ENCODE measurements at regions not wholly inside any gene's neighbourhood (a gene's known extent, or its start where the extent isn't known, plus 50 kb on each side); places are given as distances from the start of the nearest gene placed in this dataset.

DNA sequence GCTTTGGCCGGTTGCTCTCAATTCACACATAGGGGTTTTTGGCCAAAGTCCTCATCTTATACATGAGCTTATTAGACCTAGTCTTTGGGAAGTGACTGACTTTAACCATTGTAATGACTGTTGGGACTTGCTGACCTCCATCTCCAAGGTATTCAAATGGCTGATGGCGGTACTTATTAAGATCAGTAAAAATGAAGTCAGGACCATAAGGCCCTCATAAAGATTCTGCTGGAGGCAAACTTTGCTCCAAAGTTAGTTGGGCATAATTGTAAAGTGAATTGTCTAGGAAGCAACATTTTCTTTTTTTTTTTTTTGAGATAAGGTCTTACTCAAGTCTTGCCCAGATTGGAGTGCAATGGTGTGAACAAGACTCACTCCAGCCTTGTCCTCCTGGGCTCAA is 76.3 kb upstream of the MKLN1 start:
- H3K36me3 Mint-ChIP-seq (ENCODE audit: low read depth), result peaks cover 4% of the 10 kb centered on the region

DNA sequence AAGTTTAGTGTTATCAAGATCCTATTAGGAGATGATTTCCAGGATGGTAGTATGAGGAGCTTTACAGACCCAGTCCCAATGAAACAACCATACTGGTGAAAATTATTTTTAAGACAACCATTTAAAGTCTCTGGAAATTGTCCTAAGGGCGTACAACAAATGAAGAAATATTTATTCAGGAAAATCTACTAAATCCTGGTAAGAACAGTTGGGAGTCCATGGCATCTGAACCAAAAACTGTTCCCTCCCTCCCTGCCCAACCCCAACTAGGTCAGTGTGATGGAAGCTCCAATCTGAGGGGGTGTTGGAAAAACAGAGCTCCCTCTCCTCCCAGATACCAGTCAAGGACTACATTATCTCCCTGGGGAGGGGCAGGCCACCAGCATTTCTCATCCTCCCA is 74.7 kb upstream of the MKLN1 start:
- Mint-ChIP-seq H3K9me3 (peaks cover 23% of the 10 kb centered on the region), H3K4me1 (ENCODE audit: low read depth) (peaks cover 5% of the 10 kb centered on the region), H3K36me3 (ENCODE audit: low read depth) (peaks cover 4% of the 10 kb centered on the region), H3K4me3 (no peak overlapping the region), H3K27ac (no peak overlapping the region), H3K27me3 (ENCODE audit: low read depth) (peaks cover 16% of the 10 kb centered on the region)
- DNase-seq (ENCODE audit: low spot score), result no peak

More for the DNA sequence above, 76.3 kb upstream of the MKLN1 start:
- Mint-ChIP-seq H3K27ac (no peak overlapping the region), H3K9me3 (peaks cover 20% of the 10 kb centered on the region), H3K4me1 (ENCODE audit: low read depth) (peaks cover 5% of the 10 kb centered on the region), H3K4me3 (no peak overlapping the region), H3K27me3 (ENCODE audit: low read depth) (peaks cover 10% of the 10 kb centered on the region)
- DNase-seq (ENCODE audit: low spot score), result no peak

DNA sequence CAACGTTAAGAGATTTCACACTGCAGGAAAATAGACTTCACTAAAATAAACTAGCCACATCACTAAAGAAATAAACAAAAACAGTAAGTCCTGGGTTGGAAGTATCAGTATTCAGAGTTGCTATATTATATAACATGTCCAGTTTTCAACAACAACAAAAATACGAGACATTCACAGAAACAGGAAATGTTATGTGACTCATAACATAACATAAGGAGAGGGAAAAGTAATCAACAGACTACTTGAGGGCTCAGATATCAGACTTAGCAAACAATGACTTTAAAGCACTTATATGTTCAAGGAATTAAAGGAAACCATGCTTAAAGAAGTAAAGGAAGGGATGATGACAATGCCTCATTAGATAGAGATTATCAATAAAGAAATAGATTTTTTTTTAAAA is 73.5 kb upstream of the MKLN1 start:
- no peak overlapping the region for H3K27ac Mint-ChIP-seq
- no peak overlapping the region for H3K4me3 Mint-ChIP-seq
- DNase-seq (ENCODE audit: low spot score), result no peak
- H3K36me3 Mint-ChIP-seq (ENCODE audit: low read depth), result peaks cover 4% of the 10 kb centered on the region
- peaks cover 23% of the 10 kb centered on the region for H3K9me3 Mint-ChIP-seq
- peaks cover 15% of the 10 kb centered on the region for H3K27me3 Mint-ChIP-seq (ENCODE audit: low read depth)
- H3K4me1 Mint-ChIP-seq (ENCODE audit: low read depth), result peaks cover 5% of the 10 kb centered on the region

DNA sequence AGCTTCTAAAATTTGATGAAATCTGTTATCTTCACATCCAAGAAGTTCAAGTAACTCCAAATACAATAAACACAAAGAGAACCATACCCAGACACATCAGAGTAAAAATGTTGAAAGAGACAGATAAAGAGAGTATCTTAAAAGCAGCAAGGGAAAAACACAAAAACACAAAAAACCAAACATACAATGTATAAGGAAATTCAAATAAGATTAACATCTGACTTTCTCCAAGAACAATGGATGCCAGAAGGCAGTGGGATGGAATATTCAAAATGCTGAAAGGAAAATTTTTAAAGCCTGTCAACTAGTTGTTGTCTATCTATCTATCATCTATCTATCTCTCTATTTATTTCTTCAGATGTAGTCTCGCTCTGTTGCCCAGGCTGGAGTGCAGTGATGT is 72.4 kb upstream of the MKLN1 start:
- no peak overlapping the region for H3K27ac Mint-ChIP-seq
- H3K9me3 Mint-ChIP-seq, result peaks cover 23% of the 10 kb centered on the region
- no peak for DNase-seq (ENCODE audit: low spot score)
- no peak overlapping the region for H3K4me3 Mint-ChIP-seq
- H3K36me3 Mint-ChIP-seq (ENCODE audit: low read depth), result peaks cover 4% of the 10 kb centered on the region
- H3K27me3 Mint-ChIP-seq (ENCODE audit: low read depth), result peaks cover 11% of the 10 kb centered on the region
- H3K4me1 Mint-ChIP-seq (ENCODE audit: low read depth), result peaks cover 5% of the 10 kb centered on the region

DNA sequence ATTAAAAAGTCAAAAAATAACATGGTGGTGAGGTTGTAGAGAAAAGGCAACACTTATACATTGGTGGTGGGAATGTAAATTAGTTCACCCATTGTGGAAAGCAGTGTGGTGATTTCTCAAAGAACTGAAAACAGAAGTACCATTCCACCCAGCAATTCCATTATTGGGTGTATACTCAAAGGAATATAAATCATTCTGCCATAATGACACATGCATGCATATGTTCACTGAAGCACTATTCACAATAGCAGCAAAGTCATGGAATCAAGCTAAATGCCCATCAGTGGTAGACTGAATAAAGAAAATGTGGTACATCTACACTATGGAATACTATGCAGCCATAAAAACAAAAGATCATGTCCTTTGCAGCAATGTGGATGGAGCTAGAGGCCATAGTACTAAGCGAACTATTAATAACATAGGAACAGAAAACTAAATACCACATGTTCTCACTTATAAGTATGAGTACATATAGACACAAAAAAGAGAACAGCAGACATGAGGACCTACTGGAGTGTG is 66.1 kb upstream of the MKLN1 start:
- no peak for DNase-seq (ENCODE audit: low spot score)
- no peak overlapping the region for H3K4me3 Mint-ChIP-seq
- H3K36me3 Mint-ChIP-seq (ENCODE audit: low read depth), result no peaks in the 10 kb centered on the region
- H3K27ac Mint-ChIP-seq, result no peak overlapping the region
- H3K9me3 Mint-ChIP-seq, result peaks cover under 1% of the 10 kb centered on the region
- H3K4me1 Mint-ChIP-seq (ENCODE audit: low read depth), result no peaks in the 10 kb centered on the region
- H3K27me3 Mint-ChIP-seq (ENCODE audit: low read depth), result peaks cover 23% of the 10 kb centered on the region

DNA sequence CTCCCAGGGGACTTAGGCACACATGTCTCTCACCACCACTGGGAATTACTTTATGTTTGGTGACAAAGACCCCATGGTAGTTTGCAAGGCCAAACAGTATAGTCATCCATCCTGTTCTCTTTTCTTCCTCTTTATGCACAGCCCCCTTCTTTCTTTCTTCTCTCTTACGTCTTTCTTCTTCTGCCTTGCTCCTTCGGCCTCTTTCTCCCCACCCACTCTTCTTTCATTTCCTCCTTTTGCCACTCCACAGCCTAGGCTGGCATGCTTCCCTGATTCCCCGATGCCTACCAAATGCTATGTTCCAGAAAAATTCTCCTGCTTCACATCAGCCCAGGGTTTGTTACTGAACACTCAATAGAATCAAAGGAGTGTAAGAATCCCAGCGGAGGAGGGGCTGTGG is 62.4 kb upstream of the MKLN1 start:
- H3K36me3 Mint-ChIP-seq (ENCODE audit: low read depth), result no peaks in the 10 kb centered on the region
- H3K4me1 Mint-ChIP-seq (ENCODE audit: low read depth), result no peaks in the 10 kb centered on the region
- peaks cover 19% of the 10 kb centered on the region for H3K27me3 Mint-ChIP-seq (ENCODE audit: low read depth)
- no peak overlapping the region for H3K4me3 Mint-ChIP-seq
- DNase-seq (ENCODE audit: low spot score), result no peak
- no peak overlapping the region for H3K27ac Mint-ChIP-seq
- H3K9me3 Mint-ChIP-seq, result peaks cover 3% of the 10 kb centered on the region

DNA sequence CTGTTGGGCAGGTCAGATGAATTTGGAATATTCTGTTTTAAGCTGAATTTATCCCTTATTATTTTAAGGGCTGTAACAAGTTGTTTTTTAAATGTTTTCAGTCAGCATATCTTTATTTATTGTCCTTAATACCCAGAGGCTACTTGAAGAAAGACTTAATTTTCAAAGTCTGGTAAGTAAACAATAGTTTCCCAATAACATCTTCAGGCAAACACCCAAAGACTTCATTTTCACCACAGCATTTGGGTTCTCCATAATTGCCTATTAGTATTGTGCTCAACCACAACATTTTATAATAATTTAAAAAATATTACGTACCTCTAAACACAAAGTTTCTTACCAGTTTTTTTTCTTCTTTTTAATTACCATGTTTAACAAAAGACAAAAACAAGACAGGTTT is 60.0 kb upstream of the MKLN1 start:
- no peak overlapping the region for H3K27ac Mint-ChIP-seq
- H3K4me1 Mint-ChIP-seq (ENCODE audit: low read depth), result no peaks in the 10 kb centered on the region
- H3K27me3 Mint-ChIP-seq (ENCODE audit: low read depth), result peaks cover 14% of the 10 kb centered on the region
- H3K9me3 Mint-ChIP-seq, result peaks cover 3% of the 10 kb centered on the region
- no peak overlapping the region for H3K4me3 Mint-ChIP-seq
- no peaks in the 10 kb centered on the region for H3K36me3 Mint-ChIP-seq (ENCODE audit: low read depth)
- DNase-seq (ENCODE audit: low spot score), result no peak

DNA sequence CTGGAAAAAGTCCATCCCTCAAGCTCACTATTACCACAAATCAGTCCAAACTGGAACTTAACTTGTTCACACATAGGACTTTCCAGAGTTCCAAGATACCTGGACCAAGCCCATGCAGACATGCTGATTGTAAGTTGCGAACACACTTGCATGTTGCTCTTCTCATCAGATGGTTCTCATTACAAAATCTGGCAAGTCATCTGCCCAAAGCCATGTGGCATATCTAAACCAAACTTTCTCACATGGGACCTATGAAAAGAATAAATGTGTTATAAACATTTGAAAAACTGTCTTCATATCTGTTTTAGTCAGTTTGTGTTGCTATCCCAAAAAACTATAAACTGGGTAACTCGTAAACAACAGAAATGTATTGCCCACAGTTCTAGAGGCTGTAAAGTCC is 58.8 kb upstream of the MKLN1 start:
- Mint-ChIP-seq H3K9me3 (peaks cover 3% of the 10 kb centered on the region), H3K36me3 (ENCODE audit: low read depth) (no peaks in the 10 kb centered on the region), H3K27me3 (ENCODE audit: low read depth) (peaks cover 11% of the 10 kb centered on the region), H3K4me3 (no peak overlapping the region), H3K4me1 (ENCODE audit: low read depth) (no peaks in the 10 kb centered on the region), H3K27ac (no peak overlapping the region)
- DNase-seq (ENCODE audit: low spot score), result no peak

DNA sequence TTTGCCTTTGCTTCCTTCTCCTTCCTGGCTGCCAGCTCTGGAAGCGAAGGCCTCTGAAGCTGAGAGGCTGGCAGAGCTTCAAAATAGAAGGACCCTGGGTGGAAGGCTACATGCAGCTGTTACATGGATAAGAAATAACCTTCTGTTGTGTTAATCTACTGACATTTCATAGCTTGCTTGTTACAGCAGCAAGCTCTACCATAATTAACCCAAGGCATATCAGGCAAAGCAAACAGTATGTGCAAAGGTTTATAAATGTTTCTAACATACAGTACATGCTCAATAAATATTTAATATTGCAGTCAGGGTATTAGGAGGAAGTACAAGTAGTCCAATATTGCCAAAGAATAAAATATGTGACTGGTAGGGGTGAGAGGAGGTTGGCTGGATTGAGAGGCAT is 55.6 kb upstream of the MKLN1 start:
- H3K27me3 Mint-ChIP-seq (ENCODE audit: low read depth), result peaks cover 4% of the 10 kb centered on the region
- H3K4me1 Mint-ChIP-seq (ENCODE audit: low read depth), result no peaks in the 10 kb centered on the region
- H3K27ac Mint-ChIP-seq, result no peak overlapping the region
- DNase-seq (ENCODE audit: low spot score), result no peak
- H3K36me3 Mint-ChIP-seq (ENCODE audit: low read depth), result no peaks in the 10 kb centered on the region
- no peak overlapping the region for H3K4me3 Mint-ChIP-seq
- peaks cover 3% of the 10 kb centered on the region for H3K9me3 Mint-ChIP-seq

DNA sequence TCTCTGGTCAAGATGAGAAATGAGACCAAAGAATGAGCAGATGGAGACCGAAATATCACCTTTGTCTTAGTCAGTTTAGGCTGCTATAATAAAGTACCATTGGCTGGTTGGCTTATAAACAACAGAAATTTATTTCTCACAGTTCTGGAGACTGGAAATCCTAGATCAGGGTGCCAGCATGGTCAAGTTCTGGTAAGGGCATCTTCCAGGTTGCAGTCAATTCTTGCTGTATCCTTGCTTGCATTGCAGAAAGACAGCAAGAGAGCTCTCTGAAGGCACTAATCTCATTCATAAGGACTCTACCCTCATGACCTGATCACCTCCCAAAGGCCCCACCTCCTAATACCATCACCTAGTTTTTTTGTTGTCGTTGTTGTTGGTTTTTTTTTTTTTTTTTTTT is 52.7 kb upstream of the MKLN1 start:
- H3K27ac Mint-ChIP-seq, result no peak overlapping the region
- H3K4me3 Mint-ChIP-seq, result no peak overlapping the region
- H3K27me3 Mint-ChIP-seq (ENCODE audit: low read depth), result no peaks in the 10 kb centered on the region
- DNase-seq (ENCODE audit: low spot score), result no peak
- H3K36me3 Mint-ChIP-seq (ENCODE audit: low read depth), result no peaks in the 10 kb centered on the region
- no peaks in the 10 kb centered on the region for H3K4me1 Mint-ChIP-seq (ENCODE audit: low read depth)
- H3K9me3 Mint-ChIP-seq, result no peaks in the 10 kb centered on the region

DNA sequence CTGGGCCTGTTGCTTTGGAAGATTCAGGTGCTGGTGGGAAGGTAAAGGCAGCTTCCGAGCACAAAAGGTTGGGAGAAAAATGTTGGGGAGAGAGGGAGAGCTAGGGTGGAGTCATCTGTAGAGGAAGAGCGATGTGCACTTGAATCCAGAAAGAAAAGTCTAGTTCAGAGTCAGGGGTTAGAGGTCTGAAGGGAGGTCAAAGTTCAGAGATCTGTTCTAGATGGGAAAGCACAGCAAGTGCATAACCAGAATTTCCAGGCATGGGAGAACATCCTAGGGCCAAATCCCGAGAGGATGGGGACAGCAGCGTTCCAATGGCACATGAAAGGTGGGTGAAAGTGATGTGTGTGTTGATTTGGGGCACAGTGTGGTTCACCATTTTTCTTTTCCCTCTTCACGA is 51.5 kb upstream of the MKLN1 start:
- Mint-ChIP-seq H3K4me3 (no peak overlapping the region), H3K4me1 (ENCODE audit: low read depth) (no peaks in the 10 kb centered on the region), H3K27me3 (ENCODE audit: low read depth) (no peaks in the 10 kb centered on the region), H3K27ac (no peak overlapping the region), H3K9me3 (peaks cover 1% of the 10 kb centered on the region), H3K36me3 (ENCODE audit: low read depth) (no peaks in the 10 kb centered on the region)
- DNase-seq (ENCODE audit: low spot score), result no peak

DNA sequence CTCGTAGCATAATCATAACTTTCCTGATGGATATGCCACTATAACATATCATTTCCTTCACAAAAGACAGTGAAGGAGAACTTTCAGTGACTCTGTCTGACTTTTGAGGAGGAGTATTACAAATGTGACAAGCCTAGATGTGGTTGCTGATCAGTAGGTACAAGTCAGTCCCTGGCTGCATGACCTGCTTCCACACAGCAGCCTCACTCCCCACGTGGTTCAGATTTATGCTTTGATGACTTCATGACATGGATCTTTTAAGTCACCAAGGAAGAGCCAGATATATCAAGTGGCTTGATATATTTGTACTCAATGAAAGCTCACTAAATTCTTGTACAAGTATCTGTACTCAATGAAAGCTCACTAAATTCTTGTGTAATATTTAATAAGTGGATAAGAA is 50.9 kb upstream of the MKLN1 start:
- Mint-ChIP-seq H3K27ac (no peak overlapping the region), H3K27me3 (ENCODE audit: low read depth) (peaks cover 4% of the 10 kb centered on the region), H3K4me1 (ENCODE audit: low read depth) (no peaks in the 10 kb centered on the region), H3K9me3 (peaks cover 6% of the 10 kb centered on the region), H3K4me3 (no peak overlapping the region), H3K36me3 (ENCODE audit: low read depth) (no peaks in the 10 kb centered on the region)
- DNase-seq (ENCODE audit: low spot score), result no peak

Data from T-helper 2 cell treated with Interferon-gamma antibody and Interleukin-4, amounts not matched to agents 5 μg/mL and 100 μg/mL, for 36 hours (primary cell).